ENCODE measurements at regions not wholly inside any gene's neighbourhood (a gene's known extent, or its start where the extent isn't known, plus 50 kb on each side); places are given as distances from the start of the nearest gene placed in this dataset.

DNA sequence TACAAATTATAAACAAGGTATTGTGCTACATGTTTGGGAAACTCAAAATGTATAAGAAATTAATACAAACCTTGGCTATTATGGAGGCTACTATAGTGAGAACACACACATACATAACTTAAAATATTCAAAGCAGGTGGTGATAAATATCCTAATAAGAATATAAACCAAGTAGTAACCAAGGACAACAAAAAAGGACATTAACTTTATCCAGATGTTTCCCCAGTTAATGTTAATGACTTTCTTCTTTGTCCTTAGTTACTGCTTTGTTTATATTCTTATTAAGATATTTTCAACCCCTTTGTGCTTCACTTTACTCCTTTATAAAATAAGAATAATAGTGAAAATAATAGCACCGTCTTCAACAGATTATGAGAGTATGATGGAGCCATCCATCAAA is 241.6 kb downstream of the CALCRL start:
- Histone ChIP-seq H2AFZ (ENCODE audit: low read length) (no peak overlapping the region), H3K4me1 (ENCODE audit: insufficient read depth, low read length, severe bottlenecking) (no peaks in the 10 kb centered on the region), H3F3A (ENCODE audit: insufficient read depth, low read length) (no peaks in the 10 kb centered on the region)

GRCh38 chr2:187206071-187206470 is 242.0 kb downstream of the CALCRL start:
- Histone ChIP-seq H2AFZ (ENCODE audit: low read length) (no peak overlapping the region), H3K4me1 (ENCODE audit: insufficient read depth, low read length, severe bottlenecking) (no peaks in the 10 kb centered on the region), H3K9ac (ENCODE audit: low read length) (no peak overlapping the region), H3K27me3 (ENCODE audit: insufficient read depth, low read length) (no peaks in the 10 kb centered on the region), H3K9me3 (ENCODE audit: low read length) (no peaks in the 10 kb centered on the region), H3F3A (ENCODE audit: insufficient read depth, low read length) (no peaks in the 10 kb centered on the region), H3K79me2 (ENCODE audit: insufficient read depth, low read length) (no peaks in the 10 kb centered on the region), H4K20me1 (ENCODE audit: insufficient read depth, low read length) (no peaks in the 10 kb centered on the region), H3K4me3 (ENCODE audit: low read depth, low read length, poor library complexity, severe bottlenecking) (no peak overlapping the region), H3K4me2 (ENCODE audit: low read length) (no peak overlapping the region), H3K36me3 (ENCODE audit: insufficient read depth, low read length) (no peaks in the 10 kb centered on the region), H3K9me2 (ENCODE audit: low read depth, low read length) (no peaks in the 10 kb centered on the region), H3K27ac (ENCODE audit: low read depth, low read length, poor library complexity, severe bottlenecking) (no peak overlapping the region)
- TF ChIP-seq, protein P1, sequence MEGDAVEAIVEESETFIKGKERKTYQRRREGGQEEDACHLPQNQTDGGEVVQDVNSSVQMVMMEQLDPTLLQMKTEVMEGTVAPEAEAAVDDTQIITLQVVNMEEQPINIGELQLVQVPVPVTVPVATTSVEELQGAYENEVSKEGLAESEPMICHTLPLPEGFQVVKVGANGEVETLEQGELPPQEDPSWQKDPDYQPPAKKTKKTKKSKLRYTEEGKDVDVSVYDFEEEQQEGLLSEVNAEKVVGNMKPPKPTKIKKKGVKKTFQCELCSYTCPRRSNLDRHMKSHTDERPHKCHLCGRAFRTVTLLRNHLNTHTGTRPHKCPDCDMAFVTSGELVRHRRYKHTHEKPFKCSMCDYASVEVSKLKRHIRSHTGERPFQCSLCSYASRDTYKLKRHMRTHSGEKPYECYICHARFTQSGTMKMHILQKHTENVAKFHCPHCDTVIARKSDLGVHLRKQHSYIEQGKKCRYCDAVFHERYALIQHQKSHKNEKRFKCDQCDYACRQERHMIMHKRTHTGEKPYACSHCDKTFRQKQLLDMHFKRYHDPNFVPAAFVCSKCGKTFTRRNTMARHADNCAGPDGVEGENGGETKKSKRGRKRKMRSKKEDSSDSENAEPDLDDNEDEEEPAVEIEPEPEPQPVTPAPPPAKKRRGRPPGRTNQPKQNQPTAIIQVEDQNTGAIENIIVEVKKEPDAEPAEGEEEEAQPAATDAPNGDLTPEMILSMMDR (IDR thresholded peaks at IDR 0.05; ENCODE audit: low read length): no peak
- TF ChIP-seq EZH2 (IDR thresholded peaks at IDR 0.05; ENCODE audit: borderline replicate concordance, low read length): no peak

More for the DNA sequence above, 241.6 kb downstream of the CALCRL start:
- Histone ChIP-seq H3K9ac (ENCODE audit: low read length) (no peak overlapping the region), H3K27me3 (ENCODE audit: insufficient read depth, low read length) (no peaks in the 10 kb centered on the region), H3K4me2 (ENCODE audit: low read length) (no peak overlapping the region), H3K9me3 (ENCODE audit: low read length) (no peaks in the 10 kb centered on the region), H3K36me3 (ENCODE audit: insufficient read depth, low read length) (no peaks in the 10 kb centered on the region), H3K9me2 (ENCODE audit: low read depth, low read length) (no peaks in the 10 kb centered on the region), H3K27ac (ENCODE audit: low read depth, low read length, poor library complexity, severe bottlenecking) (no peak overlapping the region), H4K20me1 (ENCODE audit: insufficient read depth, low read length) (no peaks in the 10 kb centered on the region), H3K79me2 (ENCODE audit: insufficient read depth, low read length) (no peaks in the 10 kb centered on the region), H3K4me3 (ENCODE audit: low read depth, low read length, poor library complexity, severe bottlenecking) (no peak overlapping the region)
- TF ChIP-seq, protein P1 (IDR thresholded peaks at IDR 0.05; ENCODE audit: low read length): no peak
- no peak for TF ChIP-seq EZH2 (IDR thresholded peaks at IDR 0.05; ENCODE audit: borderline replicate concordance, low read length)

GRCh38 chr2:187198136-187198535 is 249.9 kb downstream of the CALCRL start:
- Histone ChIP-seq H3K4me3 (ENCODE audit: low read depth, low read length, poor library complexity, severe bottlenecking) (no peak overlapping the region), H3K4me2 (ENCODE audit: low read length) (no peak overlapping the region), H3K36me3 (ENCODE audit: insufficient read depth, low read length) (no peaks in the 10 kb centered on the region), H4K20me1 (ENCODE audit: insufficient read depth, low read length) (no peaks in the 10 kb centered on the region), H3K4me1 (ENCODE audit: insufficient read depth, low read length, severe bottlenecking) (no peaks in the 10 kb centered on the region), H3K9me3 (ENCODE audit: low read length) (no peaks in the 10 kb centered on the region), H3K9ac (ENCODE audit: low read length) (no peak overlapping the region), H3K9me2 (ENCODE audit: low read depth, low read length) (no peaks in the 10 kb centered on the region), H2AFZ (ENCODE audit: low read length) (no peak overlapping the region), H3K27ac (ENCODE audit: low read depth, low read length, poor library complexity, severe bottlenecking) (no peak overlapping the region), H3K79me2 (ENCODE audit: insufficient read depth, low read length) (no peaks in the 10 kb centered on the region), H3F3A (ENCODE audit: insufficient read depth, low read length) (no peaks in the 10 kb centered on the region), H3K27me3 (ENCODE audit: insufficient read depth, low read length) (no peaks in the 10 kb centered on the region)
- no peak for TF ChIP-seq EZH2 (IDR thresholded peaks at IDR 0.05; ENCODE audit: borderline replicate concordance, low read length)

- Histone ChIP-seq H3K4me1 (ENCODE audit: insufficient read depth, low read length, severe bottlenecking) (no peaks in the 10 kb centered on the region), H3K36me3 (ENCODE audit: insufficient read depth, low read length) (no peaks in the 10 kb centered on the region), H3K9me2 (ENCODE audit: low read depth, low read length) (no peaks in the 10 kb centered on the region), H2AFZ (ENCODE audit: low read length) (no peak overlapping the region), H3K9ac (ENCODE audit: low read length) (no peak overlapping the region), H3K27ac (ENCODE audit: low read depth, low read length, poor library complexity, severe bottlenecking) (no peak overlapping the region), H3K4me2 (ENCODE audit: low read length) (no peak overlapping the region), H3K27me3 (ENCODE audit: insufficient read depth, low read length) (no peaks in the 10 kb centered on the region), H4K20me1 (ENCODE audit: insufficient read depth, low read length) (no peaks in the 10 kb centered on the region), H3K79me2 (ENCODE audit: insufficient read depth, low read length) (no peaks in the 10 kb centered on the region), H3K9me3 (ENCODE audit: low read length) (no peaks in the 10 kb centered on the region), H3K4me3 (ENCODE audit: low read depth, low read length, poor library complexity, severe bottlenecking) (no peak overlapping the region), H3F3A (ENCODE audit: insufficient read depth, low read length) (no peaks in the 10 kb centered on the region)
- TF ChIP-seq, protein P1 (IDR thresholded peaks at IDR 0.05; ENCODE audit: low read length): no peak
- TF ChIP-seq EZH2 (IDR thresholded peaks at IDR 0.05; ENCODE audit: borderline replicate concordance, low read length): no peak
These were observed 254.0 kb downstream of the CALCRL start for GRCh38 chr2:187194049-187194448.
